GM12875 (cell line): ENCODE measurements at regions not wholly inside any gene's neighbourhood (a gene's known extent, or its start where the extent isn't known, plus 50 kb on each side); places are given as distances from the start of the nearest gene placed in this dataset.

Experiments used
- H3K4me3 ChIP-seq: one replicate; pipeline ENCODE4 v1.5.1; 2011; ENCODE audit warnings: low read depth, low read length, control low read depth
- TF ChIP-seq, protein P1 (sequence below): IDR thresholded peaks from 2 replicates; pipeline ENCODE4 v1.5.1; 2011; ENCODE audit warnings: low read depth, mild to moderate bottlenecking, control low read depth, inconsistent platforms, low read length, moderate library complexity, borderline replicate concordance; ENCODE audit not compliant: insufficient read depth

DNA sequence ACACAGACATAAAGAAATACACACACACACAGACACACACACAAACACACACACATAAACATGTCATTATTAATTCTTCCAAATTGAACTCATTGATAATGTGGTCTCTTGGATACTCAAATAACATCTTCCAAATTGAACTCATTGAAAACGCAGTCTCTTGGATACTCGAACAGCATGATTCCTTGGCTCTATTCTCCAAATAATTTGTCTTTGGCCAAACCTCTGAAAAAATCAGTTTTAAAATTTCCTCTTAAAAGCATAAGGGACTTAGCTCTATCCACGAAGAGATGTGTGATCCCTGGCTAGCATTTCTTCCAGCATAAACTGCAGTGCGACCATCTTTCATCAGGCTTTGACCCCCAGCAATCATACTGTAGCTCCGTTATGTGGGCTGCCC is 296.6 kb downstream of the IRX2 start:
- H3K4me3 ChIP-seq, result no peak overlapping the region
- TF ChIP-seq, protein P1, sequence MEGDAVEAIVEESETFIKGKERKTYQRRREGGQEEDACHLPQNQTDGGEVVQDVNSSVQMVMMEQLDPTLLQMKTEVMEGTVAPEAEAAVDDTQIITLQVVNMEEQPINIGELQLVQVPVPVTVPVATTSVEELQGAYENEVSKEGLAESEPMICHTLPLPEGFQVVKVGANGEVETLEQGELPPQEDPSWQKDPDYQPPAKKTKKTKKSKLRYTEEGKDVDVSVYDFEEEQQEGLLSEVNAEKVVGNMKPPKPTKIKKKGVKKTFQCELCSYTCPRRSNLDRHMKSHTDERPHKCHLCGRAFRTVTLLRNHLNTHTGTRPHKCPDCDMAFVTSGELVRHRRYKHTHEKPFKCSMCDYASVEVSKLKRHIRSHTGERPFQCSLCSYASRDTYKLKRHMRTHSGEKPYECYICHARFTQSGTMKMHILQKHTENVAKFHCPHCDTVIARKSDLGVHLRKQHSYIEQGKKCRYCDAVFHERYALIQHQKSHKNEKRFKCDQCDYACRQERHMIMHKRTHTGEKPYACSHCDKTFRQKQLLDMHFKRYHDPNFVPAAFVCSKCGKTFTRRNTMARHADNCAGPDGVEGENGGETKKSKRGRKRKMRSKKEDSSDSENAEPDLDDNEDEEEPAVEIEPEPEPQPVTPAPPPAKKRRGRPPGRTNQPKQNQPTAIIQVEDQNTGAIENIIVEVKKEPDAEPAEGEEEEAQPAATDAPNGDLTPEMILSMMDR, result no peak

DNA sequence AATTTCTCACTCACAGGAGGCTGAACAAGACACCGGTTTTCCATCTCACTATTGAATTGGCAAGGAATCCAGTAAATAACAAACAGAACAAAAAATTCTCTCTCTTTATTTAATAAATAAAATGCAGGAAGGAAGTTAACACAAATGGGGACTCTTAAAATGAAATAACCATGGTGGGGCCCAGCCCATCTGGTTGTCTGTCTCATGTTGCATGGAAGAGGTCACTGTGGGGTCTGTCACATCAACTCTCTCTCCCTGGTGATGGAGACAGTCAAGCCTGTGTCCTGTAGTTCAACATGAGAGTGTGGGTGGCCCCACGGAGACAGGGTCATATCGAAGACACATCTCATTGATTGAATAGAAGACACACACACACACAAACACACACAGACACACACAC is 297.7 kb downstream of the IRX2 start:
- H3K4me3 ChIP-seq, result no peak overlapping the region
- TF ChIP-seq, protein P1, result no peak

DNA sequence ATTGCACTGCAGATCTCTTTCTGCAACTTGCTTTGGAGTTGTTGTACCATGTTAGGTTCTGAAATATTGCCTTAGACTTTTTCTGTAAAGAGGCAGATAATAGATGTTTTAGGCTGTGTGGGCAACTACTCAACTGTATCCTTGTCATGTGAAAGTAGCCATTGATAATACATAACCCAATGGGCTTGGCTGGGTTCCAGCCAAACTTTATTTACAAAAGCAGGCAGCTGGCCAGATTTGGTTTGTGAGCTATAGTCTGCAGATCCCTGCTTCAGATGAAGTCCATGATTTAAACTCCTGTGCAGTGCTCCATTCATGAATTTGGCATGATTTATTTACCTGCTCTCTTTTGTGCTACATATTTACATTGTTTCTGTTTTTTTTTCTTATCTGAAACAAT is 300.4 kb downstream of the IRX2 start:
- TF ChIP-seq, protein P1, result no peak
- H3K4me3 ChIP-seq, result no peak overlapping the region

DNA sequence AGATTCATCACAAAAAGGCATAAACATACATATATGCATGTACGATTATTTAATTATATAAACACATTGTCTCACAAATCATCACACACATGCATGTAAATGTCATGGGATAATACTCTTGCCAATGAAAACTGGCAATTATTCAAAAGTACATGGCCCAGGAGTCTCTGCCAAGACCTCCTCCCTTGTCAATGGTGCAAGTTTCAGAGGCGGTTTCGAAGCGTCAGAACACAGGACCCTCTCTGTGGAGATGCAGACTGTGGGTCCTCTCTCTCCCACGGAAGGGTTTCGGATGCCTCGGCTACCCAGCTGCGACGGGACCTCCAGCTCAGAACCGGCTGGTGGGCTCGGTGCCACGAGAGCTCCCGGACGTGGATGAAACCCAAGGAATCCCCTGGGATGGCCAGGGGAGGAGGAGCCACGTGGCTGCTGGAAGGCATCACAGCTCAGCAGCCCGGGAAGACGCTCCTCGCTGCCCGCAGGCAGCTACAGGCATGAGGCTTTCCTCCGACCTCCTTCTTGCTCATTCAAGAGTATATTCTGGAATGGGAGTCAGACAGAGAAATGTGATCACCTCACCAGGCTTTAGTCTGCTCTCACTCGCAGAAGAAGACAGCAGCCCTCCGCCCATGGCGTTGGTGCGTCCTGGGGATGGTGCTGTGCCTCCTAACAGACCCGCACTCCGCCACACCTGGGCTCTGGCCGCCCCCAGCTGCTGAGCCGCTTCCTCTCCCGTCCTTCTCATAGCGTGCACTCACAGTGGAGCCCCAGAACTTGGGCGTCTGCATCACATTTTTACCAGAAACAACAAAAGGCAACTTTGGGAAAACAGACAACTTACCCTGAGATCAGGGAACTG is 308.8 kb downstream of the IRX2 start:
- TF ChIP-seq, protein P1, result no peak
- H3K4me3 ChIP-seq, result no peak overlapping the region

DNA sequence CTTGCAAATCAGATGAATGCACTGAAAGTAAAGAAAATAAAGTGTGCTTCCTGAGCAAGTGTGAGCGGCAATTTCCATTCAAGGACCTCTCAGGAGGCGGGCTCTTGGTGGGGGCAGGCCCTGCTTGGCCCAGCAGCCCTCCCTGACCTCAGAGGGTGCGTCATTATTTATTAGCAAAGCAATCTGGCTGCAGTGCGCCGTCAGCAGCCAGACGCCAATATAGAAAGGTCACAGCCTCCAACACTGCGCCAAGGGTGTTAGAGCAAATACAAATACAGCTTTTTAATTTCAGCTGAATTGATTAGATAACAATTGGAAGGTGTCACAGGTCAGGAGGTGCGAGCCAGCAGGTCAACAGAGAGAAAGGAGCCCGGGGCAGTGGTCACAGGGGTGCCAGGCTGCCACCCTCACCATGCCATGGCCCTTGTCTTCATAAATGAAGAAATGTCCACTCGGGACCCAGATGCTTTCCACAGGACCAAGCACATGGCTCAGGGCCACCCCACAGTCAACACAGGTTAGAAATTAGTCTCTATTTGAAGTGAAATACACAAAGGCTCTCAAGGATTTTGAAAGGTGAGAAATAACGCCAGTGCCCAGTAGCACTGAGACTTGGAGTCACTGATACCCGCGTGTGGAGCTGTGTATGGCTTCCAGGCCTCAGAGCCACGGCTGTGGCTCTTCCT is 309.8 kb downstream of the IRX2 start:
- no peak overlapping the region for H3K4me3 ChIP-seq
- TF ChIP-seq, protein P1, result no peak

DNA sequence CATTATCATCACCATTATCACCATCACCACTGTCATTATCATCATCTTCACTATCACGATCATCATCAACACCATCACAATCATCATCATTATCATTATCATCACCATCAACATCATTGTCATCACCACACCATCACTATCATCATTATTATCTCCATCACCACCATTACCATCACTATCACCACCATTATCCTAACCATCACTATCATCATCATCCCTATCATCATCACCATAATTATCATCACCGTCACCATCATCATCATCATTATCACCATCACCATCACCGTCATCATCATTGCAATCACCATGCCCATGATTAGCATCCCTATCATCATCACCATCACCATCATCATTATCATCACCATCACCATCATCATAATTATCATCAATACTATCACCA is 311.9 kb downstream of the IRX2 start:
- no peak overlapping the region for H3K4me3 ChIP-seq
- TF ChIP-seq, protein P1, result no peak

DNA sequence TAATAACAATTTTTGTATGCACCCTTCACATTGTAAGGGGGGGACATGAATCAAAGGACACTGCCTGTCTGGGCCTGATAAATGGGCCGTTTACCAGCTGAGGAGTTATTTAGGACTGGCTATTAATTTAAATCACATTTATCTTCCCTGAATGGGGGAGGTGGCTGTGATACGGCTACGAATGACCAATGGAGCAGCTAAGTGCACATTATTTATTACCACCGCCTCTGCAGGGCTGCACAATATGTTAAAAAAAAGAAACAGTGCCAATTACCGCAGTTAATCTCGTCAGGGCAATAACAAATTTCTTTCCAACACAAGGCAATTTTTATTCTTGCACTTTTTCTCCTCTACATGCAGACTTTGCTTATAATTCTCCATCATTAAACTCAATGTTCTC is 318.4 kb downstream of the IRX2 start:
- TF ChIP-seq, protein P1, result no peak

More for the DNA sequence above, 318.4 kb downstream of the IRX2 start:
- H3K4me3 ChIP-seq, result no peak overlapping the region
